Activated CD4-positive, alpha-beta T cell treated with anti-CD3 and anti-CD28 coated beads, Interleukin-2, Interleukin-6, amounts not matched to agents 100 ng/mL and 50 ng/mL, durations not matched to agents 16 hours and 8 hours (primary cell): ENCODE measurements at regions not wholly inside any gene's neighbourhood (a gene's known extent, or its start where the extent isn't known, plus 50 kb on each side); places are given as distances from the start of the nearest gene placed in this dataset.
"Not testable (repeated sequence)": the region's sequence is repeated elsewhere in the genome, so short reads cannot be mapped to it uniquely, and the experiment has no call there.

Source experiments
- DNase-seq: peaks from one replicate; pipeline ENCODE4 v3.0.0-alpha.2; 2020

DNA sequence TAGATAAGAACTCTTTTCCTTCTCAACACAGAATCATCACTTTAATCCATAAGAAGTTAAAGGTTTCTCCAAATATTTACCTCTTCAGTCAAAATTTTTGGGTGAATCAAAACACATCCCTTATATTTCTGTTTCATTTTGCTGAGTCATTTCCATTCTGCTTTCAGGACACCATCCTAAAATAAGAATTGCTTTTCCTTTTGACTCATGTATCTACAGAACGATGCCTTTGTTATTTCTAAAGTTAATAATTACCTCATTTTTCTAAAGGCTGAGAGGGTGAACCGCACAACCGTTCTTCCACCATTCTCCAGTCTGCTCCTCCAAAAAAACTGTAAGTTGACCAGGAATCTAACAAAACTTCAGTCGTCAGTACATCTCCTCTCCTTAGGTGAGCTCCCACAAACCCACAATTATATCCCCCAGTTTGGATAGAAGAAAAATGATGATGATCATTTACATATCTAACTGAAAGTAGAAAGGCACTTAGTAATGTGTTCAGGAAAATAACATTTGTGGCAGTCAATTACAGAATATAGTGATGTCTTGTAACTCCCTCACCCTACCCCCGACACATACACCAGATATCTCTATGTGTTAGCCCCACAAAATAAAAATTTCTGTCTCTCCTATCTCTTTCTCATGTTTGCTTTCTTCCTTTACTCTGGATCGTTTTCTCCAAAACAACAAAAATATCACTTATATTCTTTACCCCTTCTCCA is 162.5 kb downstream of the RAD51AP2 start:
- no peak for DNase-seq

GRCh38 chr2:17353263-17353662 is 165.0 kb downstream of the RAD51AP2 start:
- no peak for DNase-seq

- not testable (repeated sequence) for DNase-seq
These were observed 175.5 kb downstream of the RAD51AP2 start for GRCh38 chr2:17342692-17343091.

DNA sequence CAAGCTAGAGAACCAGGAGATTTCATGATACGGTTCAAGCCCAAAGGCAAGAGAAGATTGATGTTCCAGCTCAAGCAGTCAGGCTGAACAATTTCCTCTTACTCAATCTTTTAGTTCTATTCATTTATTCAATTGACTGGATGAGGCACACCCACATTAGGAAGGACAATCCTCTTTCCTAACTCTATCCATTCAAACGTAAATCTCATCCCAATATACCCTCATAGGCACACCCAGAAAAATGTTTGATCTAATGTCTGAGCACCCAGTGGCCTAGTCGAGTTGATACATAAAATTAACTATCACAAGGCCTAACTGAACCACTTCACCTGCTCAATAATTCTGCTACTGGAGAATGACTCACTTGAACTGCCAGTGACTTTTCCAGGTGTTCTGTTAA is 180.7 kb downstream of the RAD51AP2 start:
- DNase-seq: no peak

GRCh38 chr2:17336458-17336857 is 181.8 kb downstream of the RAD51AP2 start:
- DNase-seq: no peak

DNA sequence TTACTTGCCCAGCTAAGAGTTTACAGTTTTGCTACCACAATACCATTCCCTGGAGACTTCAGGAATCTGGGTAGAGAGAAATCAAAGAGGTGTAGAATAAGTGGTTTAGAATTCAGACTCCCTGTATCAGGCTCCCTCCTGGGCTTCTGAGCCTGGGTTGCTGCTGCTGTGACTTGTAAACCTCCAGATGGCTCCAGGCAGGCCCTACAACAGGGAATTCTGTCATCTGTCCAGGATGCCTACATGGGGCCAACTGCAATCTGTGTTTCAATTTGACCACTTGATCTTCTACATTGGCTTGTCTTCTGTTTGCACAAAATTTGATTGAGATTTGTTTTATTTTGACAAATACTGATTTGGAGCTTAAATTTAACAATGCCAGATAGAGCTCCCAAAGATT is 183.9 kb downstream of the RAD51AP2 start:
- DNase-seq: no peak

DNA sequence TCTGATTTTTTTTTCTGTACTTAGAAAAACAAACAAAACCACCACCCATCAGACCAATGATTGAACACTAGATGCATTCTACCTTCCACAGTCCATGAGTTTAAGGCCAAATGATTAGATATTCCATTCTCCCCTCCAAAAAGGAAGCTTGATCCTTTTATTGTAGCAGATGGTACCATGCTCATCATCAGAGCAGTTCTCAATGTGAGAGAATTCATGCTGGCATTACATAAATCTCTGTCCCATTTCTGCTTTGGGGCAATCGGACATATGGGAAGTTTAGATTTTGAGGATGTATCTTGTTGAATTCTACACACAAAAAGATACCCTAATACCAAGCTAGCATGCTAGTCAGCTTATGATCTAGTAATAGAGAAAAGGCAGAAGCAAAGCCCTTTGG is 186.6 kb downstream of the RAD51AP2 start:
- no peak for DNase-seq

DNA sequence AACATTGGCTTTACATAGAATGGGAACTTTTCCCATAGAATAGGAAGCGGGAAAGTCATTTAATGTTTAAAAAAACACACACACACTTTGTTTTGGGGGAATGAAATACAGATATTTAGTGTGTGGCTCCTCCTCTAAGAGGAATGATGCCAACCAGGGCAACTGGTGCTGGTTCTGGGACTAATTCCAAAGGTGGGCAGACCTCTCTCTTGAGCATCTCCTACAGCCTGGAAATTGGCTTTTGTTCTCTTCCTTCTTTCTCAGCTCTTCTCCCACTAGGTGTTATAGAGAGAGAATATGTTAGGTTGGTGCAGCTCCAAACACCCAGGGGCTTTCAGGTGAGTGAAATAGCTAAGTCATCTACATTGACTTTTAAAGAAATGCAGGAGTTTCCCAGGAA is 190.1 kb downstream of the RAD51AP2 start:
- DNase-seq: no peak

DNA sequence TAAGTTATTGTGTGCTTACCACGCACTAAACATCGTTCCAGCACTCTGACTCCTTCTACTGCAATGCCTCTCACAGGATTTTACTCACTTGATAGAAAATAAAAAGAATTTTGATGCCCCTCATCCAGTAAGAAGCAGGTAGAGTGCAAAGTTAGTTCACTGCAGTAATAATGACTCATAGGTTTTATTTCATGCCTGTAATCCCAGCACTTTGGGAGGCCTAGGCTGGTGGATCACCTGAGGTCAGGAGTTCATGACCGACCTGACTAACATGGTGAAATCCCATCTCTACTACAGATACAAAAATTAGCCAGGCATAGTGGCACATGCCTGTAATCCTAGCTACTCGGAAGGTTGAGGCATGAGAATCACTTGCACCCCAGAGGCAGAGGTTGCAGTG is 190.6 kb downstream of the RAD51AP2 start:
- DNase-seq: no peak

- no peak for DNase-seq
These were observed 191.5 kb downstream of the RAD51AP2 start for GRCh38 chr2:17326717-17327116.

DNA sequence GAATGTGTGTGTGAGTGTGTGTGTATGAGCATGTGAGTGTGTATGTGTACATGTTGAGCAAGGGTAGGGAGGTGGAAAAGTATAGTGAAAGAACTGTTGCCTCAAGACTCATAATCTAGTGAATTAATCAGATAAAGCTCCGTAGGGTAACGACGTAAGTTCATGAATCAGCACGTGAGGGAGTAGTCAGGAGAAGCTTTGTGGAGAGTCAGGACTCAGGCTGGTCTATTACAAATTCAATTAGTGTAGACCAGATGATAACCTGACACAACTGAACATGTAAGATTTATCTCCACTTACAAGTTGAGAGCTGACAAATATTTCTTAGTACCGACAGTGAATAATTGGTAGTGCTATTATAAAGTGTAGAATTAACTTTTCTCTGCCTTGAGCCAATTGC is 194.5 kb downstream of the RAD51AP2 start:
- no peak for DNase-seq

DNA sequence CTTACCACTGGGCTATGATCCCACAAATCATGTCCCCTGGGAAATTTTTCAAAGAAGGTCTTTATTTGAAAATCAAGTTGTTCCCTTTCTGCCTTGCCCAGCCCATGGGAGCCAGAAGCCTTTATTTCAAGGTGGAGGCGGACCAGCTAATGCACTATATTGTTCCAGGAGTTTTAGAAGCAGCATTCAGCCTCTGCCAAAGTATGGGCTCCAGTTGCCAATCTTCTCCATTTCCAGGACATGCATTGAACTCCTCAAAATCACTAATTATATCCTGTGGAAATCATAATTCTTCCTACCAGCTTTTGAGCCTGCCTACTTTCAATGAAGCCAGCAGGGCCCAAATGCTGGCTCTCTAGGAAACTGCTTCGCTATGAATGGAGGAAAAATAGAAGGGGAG is 195.8 kb downstream of the RAD51AP2 start:
- DNase-seq: no peak

- no peak for DNase-seq
These were observed 199.2 kb downstream of the RAD51AP2 start for GRCh38 chr2:17319090-17319489.

DNA sequence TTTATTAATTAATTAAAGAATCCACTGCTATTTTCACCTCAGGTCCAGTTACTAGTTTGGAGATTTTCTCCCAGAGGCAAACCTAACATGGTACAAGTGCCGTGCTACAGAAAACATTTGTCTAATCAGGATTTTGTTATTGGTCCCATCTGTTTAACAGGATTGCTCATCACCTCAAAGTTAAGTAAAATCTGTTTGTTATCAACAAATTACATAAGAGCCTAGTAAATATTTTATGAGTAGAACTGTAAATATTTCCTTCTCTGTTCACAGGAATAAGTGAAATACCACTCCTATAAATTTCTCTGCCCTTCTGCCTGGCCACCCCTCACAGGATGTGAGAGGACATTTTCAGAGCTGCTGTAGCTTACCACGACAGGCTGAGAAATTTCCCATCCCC is 200.2 kb downstream of the RAD51AP2 start:
- no peak for DNase-seq

DNA sequence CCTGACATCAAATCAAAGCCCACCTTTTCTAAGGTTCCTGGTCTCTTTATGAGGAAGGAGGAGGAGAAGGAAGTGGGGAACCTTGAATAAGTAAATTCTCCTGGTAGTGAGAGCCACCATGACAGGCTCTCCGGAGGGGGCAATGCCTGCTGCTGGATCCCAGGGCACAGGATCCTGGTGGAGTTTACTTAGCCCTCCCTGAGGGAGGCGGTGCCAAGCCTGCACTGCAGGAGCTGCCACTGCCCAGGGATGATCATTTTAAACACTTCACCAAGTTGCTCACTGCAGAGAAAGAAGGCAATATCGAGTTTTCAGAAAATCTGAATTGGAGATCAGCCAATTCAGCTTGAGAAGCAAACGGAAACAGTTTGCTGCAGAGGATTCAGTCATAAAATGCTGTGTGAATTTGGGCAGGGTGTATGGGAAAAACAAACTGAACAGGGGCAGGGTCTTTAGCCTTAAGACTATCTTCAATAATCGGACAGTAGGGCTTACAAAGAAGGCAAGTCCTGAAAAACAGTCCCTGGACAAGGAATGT is 200.7 kb downstream of the RAD51AP2 start:
- no peak for DNase-seq

DNA sequence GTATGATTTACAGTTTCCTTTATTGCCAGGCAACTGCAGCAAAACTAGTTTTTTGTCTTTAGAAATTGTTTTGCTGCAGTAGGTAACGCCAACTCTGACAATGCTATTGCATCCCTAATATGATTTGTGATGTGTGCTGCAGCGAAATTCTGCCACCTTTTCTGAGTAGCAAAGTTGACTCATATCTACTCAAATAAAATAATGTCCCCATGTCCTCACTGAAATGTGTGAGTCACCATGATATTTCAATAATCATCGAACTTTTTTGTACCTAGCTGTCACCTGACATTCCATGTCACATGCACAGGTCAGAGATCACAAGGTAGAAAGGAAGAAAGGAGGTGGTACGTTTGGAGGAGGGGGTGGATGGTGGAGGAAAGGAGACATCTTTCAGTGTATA is 205.0 kb downstream of the RAD51AP2 start:
- DNase-seq: no peak

DNA sequence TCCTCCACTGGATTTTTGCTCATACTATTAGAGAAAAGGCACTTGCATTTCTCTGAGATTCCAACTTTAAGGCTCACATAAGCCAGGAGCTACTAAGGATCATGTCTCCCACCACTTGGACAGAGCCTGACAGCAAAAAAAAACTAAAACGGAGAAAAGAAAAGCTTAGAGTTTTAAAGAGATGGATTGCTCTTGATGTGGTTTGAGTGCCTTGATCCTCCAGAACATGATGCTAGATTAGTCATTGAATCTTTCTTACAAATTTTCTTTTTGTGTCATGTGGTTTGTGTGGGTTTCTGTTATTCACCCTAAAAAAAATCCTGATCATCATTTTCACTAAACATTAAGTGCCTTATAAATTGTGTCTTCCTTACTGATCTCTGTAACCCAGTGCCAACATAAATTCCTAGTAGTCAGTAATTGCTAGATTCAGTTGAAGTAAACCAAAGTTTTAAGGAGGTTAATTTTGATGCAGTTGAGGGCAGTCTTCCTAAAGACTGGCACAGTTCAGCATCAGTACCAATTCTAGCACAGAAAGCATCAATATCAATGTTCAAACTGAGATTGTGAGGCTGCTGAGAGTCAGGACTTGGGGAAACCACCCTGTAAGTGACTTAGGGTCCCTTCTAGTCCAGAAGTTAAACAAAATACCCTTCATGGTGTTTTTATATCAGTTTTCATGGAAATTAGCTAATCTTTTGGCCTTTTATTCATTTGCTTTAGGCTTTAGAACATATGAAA is 206.3 kb downstream of the RAD51AP2 start:
- peak; percentile 16 for DNase-seq

GRCh38 chr2:17311106-17311619 is 207.1 kb downstream of the RAD51AP2 start:
- no peak for DNase-seq

GRCh38 chr2:17309741-17310339 is 208.4 kb downstream of the RAD51AP2 start:
- DNase-seq: peak; percentile 39

DNA sequence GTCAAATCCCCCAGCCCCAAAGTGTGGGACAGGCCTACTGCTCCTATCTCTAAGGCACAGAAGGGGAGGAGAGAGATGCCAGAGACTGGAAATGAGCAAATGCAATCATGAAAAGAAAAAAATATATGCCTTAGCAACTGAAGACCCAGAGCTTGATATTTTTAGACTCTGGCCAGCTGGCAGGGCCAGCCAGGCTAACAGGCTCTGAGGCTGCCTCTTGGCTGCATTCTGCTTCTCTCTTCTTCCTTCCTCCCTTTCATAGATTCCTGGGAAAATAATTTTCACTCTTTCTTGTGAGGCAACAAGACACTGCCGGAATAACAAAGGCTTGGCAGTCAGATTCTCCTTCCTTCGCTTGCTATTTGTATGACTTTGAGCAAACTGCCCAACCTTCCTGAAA is 209.1 kb downstream of the RAD51AP2 start:
- no peak for DNase-seq

DNA sequence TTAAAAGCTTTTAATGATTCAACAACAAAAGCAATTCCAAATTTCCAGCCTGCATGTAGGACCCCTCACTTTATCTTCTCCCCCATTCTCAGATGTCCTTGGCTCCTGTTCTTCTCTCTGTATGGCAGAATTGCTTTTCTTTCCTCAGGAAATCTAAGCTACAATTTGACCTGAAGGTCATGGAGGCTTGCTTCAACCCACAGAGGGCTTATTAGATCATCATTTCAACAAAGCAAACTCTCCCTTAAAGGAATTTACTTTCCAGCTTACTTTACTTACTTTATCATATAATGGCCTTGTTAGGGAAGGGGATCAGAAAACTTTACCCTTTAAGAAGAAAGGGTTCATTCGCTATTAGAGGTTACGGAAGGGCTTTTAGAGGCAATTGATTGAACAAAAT is 211.5 kb downstream of the RAD51AP2 start:
- DNase-seq: no peak

GRCh38 chr2:17306219-17306618 is 212.0 kb downstream of the RAD51AP2 start:
- no peak for DNase-seq

- no peak for DNase-seq
These were observed 214.7 kb downstream of the RAD51AP2 start for GRCh38 chr2:17303521-17303920.

DNA sequence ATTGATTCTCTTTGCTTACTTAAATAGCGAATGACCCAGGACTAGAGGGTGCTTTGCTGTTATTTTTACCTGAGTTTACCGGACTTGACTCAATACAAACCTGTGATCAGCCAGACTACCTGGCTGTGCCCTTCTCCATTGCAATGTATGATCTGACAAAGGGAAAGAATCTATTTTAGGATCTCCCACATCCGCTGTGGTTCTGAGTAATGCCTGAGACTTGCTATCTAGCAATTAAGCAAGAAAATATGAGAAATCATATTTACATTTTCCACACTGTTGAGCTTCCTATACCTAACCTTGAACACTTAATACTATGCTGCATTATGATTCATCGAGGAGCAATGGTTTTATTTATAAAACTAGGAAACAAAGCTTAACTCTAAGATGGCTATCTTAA is 215.2 kb downstream of the RAD51AP2 start:
- no peak for DNase-seq
